Choroid plexus epithelial cell (primary cell): ENCODE measurements at regions not wholly inside any gene's neighbourhood (a gene's known extent, or its start where the extent isn't known, plus 50 kb on each side); places are given as distances from the start of the nearest gene placed in this dataset.

Experiments used
- DNase-seq: peaks from one replicate; pipeline ENCODE4 v3.0.0-alpha.2; 2010; ENCODE audit warnings: low read depth
- H3K4me3 ChIP-seq: 2 replicates; pipeline ENCODE4 v1.5.1; 2011; ENCODE audit warnings: low read depth, mild to moderate bottlenecking, control low read depth, low read length, moderate library complexity
- TF ChIP-seq, protein P1 (sequence below): conservative IDR thresholded peaks from 2 replicates; pipeline ENCODE4 v1.5.1; 2011; ENCODE audit warnings: low read depth, mild to moderate bottlenecking, control low read depth, inconsistent platforms, low read length, moderate library complexity

- DNase-seq = peak; percentile 59
- no peak overlapping the region for H3K4me3 ChIP-seq
- TF ChIP-seq, protein P1, sequence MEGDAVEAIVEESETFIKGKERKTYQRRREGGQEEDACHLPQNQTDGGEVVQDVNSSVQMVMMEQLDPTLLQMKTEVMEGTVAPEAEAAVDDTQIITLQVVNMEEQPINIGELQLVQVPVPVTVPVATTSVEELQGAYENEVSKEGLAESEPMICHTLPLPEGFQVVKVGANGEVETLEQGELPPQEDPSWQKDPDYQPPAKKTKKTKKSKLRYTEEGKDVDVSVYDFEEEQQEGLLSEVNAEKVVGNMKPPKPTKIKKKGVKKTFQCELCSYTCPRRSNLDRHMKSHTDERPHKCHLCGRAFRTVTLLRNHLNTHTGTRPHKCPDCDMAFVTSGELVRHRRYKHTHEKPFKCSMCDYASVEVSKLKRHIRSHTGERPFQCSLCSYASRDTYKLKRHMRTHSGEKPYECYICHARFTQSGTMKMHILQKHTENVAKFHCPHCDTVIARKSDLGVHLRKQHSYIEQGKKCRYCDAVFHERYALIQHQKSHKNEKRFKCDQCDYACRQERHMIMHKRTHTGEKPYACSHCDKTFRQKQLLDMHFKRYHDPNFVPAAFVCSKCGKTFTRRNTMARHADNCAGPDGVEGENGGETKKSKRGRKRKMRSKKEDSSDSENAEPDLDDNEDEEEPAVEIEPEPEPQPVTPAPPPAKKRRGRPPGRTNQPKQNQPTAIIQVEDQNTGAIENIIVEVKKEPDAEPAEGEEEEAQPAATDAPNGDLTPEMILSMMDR = no peak
Observed at GRCh38 chr5:17087035-17087434, 130.4 kb upstream of the BASP1 start.

DNA sequence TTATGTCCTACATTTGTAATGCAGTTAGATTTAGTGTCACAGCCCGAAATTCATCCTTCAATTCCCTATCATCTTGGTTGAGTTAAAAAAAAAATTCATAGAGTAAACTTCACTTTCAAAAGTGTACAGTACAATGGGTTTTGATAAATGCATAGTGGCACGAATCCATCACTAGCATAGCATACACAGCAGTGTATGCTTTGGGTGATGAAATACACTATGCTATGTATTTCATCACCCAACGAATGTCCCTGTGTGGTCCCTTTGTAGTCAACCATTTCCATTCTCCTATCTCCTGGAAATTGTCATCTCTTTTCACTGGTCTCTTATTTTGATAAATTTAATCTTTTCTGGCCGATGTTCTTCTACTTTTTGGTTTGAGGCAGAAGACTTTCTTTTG, 129.4 kb upstream of the BASP1 start:
- H3K4me3 ChIP-seq = no peak overlapping the region
- TF ChIP-seq, protein P1 = no peak
- no peak for DNase-seq

GRCh38 chr5:17089001-17089400, 128.4 kb upstream of the BASP1 start:
- DNase-seq = no peak
- no peak overlapping the region for H3K4me3 ChIP-seq
- TF ChIP-seq, protein P1 = no peak

DNA sequence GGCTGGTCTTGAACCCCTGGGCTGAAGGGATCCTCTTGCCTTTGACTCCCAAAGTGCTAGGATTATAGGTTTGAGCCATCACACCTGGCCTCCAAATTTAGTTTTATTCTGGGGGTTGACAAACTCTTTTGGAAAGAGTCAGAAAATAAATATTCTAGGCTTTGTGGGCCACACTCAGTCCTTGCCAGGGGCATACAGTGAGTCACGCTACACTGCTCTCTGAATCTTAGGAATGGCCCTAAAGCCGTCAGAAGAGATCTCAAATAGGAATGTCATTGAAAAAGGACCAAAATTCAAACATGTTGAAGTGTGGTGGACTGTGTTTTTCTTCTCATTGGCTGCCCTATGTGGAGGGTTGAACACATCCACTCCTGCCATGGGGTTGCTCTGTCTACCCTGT, 127.7 kb upstream of the BASP1 start:
- TF ChIP-seq, protein P1 = no peak
- H3K4me3 ChIP-seq = no peak overlapping the region
- DNase-seq = no peak

DNA sequence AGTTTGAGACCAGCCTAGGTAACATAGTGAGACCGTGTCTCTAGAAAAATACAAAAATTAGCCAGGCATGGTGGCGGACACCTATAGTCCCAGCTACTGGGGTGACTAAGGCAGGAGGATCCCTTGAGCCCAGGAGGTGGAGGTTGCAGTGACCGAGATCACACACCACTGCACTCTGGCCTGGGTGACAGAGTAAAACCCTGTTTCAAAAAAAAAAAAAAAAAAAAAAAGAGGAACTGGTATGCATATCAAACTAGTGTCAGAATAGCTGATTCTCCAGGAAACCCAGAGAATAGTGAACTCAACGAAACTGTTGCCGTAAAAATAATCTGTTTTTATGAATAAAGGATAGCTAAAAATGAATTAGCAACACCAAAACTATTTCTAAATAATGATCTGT, 126.6 kb upstream of the BASP1 start:
- no peak overlapping the region for H3K4me3 ChIP-seq
- TF ChIP-seq, protein P1 = no peak
- DNase-seq = no peak

GRCh38 chr5:17094830-17095229, 122.6 kb upstream of the BASP1 start:
- DNase-seq = peak; percentile 14

More at GRCh38 chr5:17094830-17095229, 122.6 kb upstream of the BASP1 start:
- no peak overlapping the region for H3K4me3 ChIP-seq
- TF ChIP-seq, protein P1 = no peak
